Medulla oblongata (tissue), 1 donor: ENCODE measurements at regions not wholly inside any gene's neighbourhood (a gene's known extent, or its start where the extent isn't known, plus 50 kb on each side); places are given as distances from the start of the nearest gene placed in this dataset.
A peak's percentile ranks its signal among the peaks of the same experiment; 100 is the strongest.

ENCODE experiments used
- DNase-seq: peaks from one replicate; pipeline ENCODE4 v3.0.0-alpha.2; 2015; ENCODE audit errors: extremely low spot score

DNA sequence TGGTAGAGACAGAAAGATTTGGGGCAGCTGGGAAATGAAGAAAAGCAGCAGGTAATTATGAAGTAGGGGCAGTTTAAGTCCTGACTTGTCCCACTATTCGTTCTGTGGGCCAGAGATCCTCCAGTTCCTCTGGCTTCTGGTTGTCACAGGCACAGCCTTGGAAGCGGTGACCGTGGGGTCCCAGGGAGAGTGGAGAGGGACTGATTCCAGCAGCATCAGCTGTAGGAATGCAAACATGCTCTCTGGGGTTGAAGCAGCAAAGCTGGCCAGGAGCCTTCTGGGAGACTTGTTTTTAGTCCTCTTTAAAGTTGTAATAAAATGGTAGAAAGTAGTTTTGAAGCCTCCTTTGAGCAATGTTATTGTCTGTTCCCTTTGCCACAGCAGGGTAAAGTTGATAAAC lies 488.0 kb downstream of the LMO4 start:
- DNase-seq = no peak

DNA sequence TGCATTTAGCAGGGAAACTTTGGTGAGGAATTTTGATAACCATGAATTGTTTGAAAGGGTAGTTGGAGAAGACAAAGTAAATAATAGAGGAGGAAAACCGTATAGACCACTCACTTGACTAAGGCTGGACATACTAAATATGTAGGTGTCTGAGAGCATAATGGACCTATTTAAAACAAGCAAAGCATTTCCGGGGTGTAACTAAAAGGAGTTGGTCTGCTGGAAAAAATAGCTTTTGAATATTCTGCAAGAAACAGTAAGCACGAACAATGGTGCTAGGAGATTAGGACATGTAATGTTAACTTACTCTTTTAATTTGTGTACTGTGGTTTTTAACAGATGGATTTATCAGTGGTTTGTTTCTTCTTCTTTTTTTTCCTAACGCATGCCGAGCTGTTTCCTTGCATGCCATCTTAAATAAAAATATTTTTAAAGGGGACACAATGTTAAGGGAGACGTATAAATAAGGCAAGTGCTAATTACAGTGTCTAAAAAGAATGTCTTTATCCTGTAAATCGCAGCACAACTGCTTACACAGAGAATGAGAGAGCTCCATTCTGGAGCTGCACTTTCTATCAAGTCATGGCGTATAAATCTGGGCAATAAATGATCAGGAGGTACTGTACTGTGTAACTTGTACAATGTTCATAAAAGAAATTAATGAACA lies 492.1 kb downstream of the LMO4 start:
- no peak for DNase-seq

DNA sequence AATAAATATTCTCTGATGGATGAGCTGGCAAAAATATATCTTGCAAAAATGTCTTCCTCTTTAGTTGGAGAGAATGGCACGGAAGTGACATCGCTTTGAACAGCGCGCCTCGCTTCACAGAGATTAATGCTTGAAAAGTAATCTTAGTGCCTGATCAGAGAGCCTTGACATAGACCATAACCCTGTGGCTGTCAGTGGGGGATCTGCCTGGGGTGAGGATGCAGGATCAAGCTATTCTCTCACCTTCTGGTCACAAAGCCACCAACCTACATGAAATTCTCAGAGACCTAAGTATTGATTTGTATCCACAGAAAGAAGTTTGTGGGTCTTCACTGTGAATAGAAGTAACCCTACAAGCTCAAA lies 492.6 kb downstream of the LMO4 start:
- no peak for DNase-seq

DNA sequence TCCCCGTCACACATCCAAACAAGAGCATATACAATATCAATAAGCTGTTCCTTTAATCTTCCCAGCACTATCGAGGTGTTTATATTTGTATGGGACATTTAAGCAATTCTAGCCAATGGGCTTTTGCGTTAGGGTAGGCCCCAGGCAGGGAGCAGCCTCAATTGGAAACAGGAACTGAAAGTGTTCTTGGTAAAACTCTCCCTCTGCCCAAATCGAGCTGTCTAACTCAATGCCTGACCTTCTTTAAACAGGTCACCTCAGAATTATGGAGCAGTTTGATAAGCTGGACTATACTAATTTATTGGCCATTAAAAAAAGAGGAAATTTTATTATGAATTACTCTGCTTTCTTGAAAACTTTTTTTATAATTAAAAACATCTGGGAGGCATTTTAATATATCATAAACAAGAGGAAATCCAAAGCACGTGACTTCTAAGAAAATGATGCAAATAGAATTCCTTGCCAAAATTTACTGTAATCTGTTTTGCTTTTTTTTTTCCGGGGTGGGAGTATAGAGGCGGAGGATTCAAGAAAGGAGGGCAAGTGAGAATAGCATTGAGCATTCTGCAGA lies 498.1 kb downstream of the LMO4 start:
- DNase-seq = peak; percentile 69

DNA sequence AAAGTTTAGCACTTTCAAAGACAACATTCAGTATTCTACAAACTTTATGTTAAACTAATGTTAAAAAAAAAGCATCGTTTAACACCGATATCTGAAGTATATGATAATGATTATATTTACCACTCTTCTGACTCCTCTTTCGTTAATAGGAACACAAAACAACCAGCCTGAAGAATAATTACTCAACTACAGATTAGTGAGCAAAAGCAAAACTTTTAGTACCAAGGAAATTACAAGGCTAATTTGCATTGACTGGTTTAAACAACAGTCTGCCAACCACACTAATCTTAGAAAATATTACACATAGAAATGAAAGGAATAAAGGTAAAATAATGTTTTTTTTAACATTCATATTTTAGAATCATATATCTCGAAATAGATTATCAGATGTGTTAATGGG lies 500.7 kb downstream of the LMO4 start:
- DNase-seq = no peak

DNA sequence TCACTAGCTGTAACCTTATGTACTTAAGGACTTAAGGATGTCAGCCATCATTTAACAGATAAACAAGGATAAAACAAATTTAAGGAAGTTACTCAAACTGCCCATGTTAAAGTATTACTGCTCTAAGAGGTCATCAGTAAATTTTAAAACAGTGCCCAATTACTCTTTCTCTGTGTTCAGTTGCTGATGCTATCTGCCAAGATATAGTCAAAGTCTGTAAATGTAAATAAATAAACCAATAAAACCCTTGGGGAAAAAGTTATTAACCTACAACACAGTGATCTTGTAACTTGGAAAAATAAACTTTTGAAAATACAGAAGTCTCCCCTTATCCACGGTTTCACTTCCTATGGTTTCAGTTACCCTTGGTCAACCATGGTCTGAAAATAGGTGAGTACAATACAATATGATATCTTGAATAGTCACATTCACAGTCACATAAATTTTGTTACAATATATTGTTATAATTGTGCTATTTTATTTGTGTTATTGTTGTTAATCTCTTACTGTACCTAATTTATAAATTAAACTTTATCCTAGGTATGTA lies 501.8 kb downstream of the LMO4 start:
- DNase-seq = no peak

DNA sequence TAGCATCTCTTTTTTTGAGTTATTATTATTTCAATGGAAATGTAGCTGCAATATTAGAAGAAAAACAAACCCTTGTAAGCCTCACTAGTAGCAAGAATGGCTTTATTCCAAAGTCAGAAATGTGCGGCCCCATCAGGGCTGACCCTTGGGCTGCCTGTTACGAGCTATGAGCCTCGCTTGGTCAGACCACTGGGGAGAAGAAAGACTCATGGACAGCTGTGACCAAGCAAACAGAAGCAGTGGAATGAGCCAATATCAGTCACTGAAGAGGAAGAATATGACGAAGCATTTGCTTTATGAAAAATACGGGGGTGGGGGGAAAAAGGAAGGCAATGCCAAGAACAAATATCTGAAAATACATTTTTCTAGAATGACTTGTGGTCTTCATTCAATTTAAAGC lies 504.5 kb downstream of the LMO4 start:
- no peak for DNase-seq

DNA sequence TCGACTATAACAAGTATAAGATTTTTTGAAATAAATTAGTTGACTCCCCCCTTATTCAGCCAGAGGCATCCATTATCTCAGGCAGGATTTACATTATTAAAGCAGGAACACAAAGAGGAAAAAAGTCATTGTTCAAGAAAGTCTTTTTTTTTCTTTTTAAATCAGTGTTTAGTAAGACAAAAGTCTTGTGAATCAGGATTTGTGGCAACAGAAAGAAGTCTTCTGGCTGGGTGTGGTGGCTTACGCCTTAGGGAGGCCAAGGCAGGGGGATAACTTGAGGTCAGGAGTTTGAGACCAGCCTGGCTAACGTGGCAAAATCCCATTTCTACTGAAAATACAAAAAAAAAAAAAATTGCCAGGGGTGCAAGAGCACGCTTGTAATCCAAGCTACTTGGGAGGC lies 505.5 kb downstream of the LMO4 start:
- no peak for DNase-seq

DNA sequence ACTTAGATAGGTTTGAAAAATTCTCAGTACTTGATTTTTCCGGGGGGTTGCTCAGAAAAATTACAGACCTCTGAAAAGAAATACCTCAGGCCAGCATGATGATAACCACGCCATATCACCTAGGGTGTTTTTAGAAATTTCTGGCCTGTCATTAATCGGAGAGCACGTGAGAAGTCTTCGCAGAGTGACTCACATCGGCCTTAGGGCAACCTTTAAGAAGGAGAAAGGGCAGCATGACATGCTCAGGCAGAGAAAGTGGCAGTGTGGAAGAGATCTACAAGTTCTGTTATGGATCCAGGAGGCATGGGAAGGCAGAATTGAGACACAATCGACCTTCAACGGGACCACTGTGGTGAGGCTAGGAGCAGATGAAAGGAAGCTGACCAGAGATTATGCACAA lies 506.3 kb downstream of the LMO4 start:
- no peak for DNase-seq

DNA sequence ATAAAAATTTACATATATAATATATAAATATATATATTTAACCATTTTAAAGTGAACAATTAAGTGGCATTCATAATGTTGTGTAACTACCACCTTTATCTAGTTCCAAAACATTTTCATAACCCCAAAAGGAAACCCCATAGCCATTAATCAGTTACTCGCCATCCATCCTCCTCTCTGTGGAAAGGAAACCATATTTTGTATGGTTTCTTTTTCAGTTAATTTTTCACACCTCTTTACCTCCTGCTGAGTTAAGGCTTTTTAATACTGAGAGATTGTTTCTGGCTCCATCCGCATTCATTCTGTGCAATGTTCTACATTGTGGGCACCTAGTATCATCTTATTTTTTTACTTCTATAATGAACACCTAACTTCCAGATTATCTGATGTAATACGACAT lies 512.1 kb downstream of the LMO4 start:
- no peak for DNase-seq

DNA sequence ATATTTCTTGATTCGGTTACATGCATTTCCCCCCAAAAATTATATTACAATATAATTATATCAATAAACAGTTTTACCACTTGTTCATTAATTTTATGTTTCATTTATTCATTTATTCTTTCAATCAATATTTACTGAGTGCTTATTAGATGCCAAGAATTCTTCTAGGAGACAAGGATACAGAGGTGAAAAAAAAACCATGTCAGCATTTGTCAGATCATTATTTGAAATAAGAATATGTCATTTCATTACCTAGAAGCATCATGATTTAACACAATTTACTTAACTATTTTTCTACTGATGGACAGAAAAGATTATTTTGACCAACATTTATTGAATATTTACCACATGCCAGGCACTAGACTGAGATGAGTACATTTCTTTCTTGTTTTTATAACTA lies 512.7 kb downstream of the LMO4 start:
- no peak for DNase-seq

DNA sequence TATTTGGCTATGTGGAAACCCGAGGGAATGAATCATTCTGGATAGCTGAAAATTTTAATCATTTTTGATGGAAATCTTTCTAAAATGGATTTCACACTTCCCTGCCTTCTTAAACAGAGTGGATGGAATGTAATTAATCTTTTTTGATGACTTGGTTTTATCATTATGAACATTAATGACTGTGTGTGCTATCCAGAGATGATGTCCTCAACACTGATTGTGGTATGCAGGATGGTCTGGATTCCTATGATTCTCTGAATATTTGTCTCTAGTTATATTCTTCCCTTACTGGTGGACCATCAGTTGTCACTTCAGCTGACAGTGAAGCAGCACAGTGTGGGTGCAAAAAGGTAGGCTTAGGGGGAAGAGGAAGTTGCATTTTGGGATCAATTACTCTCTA lies 513.5 kb downstream of the LMO4 start:
- DNase-seq = no peak

DNA sequence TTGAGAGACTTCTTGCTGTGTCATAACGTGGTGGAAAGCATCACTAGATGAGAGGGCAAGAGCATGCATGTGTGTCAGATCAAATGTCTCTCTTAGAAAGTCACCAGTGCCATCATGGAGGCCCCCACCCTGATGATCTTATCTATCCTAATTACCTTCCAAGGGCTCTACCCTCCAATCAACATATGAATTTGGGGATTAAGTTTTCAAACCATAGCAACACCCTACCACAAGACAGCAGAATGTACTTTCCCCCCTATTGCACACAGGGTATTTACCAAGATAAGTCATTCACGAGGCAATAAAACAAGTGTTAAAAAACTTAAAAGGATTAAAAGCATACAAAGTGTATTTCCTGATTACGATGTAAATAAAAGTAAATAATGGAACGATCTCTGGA lies 515.6 kb downstream of the LMO4 start:
- no peak for DNase-seq

DNA sequence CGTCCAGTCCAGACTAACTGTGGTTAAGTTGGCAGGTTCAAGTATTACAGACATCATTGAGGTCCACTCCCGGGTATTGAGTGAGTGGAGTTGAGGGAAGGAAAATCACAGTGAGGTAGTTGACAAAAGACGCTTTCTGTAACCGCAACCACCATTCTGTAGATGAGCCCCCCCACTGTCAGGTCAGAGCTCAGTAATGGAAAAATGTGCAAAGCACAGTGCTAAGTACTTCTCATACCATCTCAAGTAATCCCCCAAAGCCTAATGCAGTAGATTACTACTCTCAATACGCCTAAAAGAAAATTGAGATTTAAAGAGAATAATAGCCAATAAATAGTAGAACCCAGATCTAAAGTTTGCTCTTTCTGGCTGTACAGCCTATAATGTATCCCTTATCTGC lies 522.8 kb downstream of the LMO4 start:
- DNase-seq = no peak

DNA sequence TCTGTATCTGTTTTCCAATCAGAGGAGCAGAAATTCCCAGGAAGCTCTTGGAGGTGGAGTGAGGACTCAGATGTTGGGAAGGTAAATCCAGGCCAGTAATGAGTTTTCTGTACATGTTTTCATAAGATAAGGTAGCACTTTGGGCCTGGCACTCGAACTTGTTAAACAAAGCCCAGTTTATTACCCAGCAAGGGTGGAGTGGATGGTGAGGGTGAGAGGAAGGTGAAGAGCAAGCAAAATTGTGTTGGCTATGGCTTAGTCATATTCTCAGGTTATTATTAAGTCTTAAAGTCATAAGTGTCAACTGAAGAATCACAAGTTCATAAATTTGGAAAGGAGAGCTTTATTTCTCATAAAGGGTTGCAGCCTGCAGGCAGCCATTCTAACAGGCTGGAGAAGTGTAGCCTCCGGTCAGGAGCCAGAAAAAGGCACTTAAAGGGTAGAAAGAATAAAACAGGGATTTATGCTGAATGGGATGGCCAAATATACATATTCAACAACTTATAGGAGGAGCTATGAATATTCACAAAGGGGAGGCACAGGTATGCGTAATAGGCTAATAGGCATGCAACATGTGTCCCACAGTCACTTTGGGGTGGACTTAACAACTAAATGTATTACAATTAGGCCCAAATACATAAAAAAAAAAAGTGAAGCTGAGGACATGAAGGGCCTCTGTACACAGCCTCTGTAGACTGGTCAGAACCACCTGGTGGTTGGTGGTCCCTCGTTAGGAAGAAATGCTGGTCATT lies 523.9 kb downstream of the LMO4 start:
- DNase-seq = no peak

DNA sequence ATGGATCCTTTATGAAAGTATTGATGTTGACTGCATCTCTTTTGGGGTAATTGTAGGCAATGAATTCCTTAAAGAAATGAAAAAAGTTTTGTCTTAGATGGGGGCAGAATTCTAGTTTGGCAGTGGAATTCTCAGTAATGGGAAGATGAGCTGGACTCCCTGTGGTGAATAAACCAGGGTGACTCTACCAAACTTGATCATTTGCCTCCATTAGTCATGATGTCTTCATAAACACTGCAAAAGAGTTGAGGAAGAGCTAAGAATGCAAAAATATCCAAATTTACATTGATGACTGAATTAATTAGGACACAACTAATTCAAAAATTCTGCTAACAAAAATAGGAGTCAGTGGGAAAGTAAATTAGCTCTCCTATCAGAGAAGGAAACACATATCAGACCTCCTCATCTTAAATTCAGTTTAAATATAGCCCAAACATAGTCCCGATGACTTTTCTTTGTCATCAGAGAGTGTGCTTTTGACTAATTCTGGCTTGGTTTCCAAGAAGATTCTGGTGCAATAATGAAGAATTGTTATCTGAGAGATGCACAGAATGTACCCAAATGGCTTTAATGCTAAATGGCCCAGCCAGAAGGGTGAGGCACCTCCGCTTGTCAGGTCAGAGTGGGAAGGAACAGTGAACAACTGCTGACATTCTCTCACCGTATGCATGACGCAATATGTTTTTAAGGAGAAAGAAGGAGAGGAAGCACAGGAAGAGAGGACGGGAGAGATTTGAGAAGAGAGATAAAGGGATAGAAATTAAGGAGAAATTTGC lies 525.1 kb downstream of the LMO4 start:
- no peak for DNase-seq

DNA sequence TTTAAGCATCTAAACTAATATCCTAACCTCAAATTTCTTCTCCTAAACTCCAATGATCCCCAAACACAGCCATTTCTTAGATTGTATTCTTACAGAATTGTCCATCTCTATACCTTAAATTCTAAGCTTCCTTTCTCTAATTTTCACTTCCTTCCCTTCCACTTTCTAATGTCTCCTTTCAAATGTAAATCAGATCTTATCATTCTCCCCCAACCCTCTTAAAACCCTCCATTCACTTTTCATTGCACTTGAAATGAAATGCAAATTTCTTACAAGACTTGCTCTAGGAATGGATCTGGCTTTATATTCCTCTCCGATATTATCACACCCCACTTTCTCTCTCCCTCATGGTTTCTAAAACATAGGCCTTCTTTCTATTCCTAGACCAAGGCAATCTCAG lies 534.6 kb downstream of the LMO4 start:
- no peak for DNase-seq

DNA sequence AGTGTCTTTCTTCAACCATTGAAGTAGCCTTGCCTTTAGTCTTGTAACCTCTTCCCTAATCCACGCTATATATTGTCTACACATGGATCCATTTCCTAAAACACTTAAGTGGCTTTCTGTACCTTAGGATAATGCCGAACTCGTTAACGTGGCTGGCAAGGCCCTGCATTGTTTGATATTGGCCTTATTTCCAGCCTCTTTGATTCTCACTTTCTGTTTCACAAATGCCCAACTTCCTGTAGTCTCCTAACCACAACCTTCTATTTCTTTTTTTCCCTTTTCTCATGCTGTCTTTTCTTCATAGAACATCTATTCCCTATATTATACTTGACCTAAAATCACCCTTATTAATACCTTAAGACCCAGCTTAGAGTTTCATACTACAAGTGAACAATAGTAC lies 536.0 kb downstream of the LMO4 start:
- DNase-seq = peak; percentile 12

DNA sequence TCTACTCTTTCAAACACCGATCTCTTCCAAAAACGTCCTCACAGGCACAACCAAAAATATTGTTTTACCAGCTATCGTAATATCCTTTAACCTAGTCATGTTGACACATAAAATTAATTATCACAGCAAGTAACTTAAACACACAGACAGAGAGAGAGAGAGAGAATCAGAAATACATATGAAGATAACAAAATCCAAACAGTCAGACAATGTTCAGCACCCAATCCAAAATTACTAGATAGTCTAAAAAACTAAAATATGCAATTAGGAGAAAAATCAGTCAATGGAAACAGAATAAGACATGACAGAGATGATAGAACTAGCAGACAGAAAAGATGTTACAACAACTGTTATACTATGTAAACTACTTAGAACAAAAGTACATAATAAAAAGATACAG lies 537.7 kb downstream of the LMO4 start:
- no peak for DNase-seq

DNA sequence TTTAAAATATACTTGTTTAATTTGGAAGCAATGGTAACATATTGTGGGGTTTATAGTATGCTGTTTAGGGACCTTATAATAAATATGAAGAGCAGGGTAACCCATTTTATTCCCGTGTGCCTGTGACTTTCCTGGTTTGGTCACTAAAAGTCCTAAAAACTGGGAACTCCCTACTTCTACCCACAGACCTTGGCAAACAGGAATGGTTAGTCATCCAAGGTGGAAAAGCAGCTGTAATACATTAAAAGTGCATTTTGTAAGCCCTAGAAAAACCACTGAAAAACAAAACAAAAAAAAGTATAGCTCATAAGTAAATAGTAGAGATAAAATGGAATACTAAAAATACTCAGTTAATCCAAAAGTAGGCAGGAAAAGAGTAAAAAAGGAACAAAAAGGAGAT lies 538.9 kb downstream of the LMO4 start:
- DNase-seq = no peak

DNA sequence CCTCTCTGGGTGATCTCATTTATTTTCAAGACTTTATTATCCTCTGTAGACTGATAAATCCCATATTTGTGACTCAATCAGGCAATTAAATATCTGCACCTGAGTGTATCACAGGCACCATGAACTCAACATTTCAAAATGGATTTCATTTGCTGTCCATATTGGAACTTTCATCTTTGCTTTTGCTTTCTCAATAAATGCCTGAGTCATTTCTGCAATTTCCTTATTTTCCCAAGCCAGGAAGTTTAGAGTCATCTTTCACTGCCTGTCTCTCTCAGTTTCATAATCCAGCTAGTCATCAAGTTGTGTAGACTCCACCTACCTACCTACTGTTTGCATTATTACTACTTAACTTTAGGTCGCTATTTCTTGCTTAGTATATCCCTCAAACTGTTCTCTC lies 540.9 kb downstream of the LMO4 start:
- peak; percentile 24 for DNase-seq

DNA sequence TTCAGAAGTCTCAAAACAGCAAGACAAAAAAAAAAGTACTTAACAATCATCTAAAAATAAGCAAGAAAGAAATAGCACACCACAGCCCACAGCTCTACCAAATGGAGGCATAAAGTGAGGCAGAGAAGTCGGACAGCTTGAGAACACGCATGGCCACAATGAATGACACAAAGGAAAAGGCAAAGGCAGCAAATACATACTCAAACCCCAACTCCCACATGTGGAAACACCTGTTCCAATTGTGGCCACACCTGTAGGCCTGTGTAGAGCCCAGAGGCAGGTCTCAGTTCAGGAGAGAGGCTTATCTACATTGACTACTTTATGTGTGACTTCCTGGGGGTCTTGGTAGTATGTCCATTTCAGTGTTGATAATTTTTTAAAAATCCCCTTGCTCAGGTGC lies 543.5 kb downstream of the LMO4 start:
- DNase-seq = no peak
